ENCODE measurements at regions not wholly inside any gene's neighbourhood (a gene's known extent, or its start where the extent isn't known, plus 50 kb on each side); places are given as distances from the start of the nearest gene placed in this dataset.

GRCh38 chr2:22697054-22697788, 687.8 kb upstream of the KLHL29 start:
- no peak for TF ChIP-seq SIN3A (IDR thresholded peaks at IDR 0.05; ENCODE audit: borderline replicate concordance, insufficient read depth, low read length)
- no peak for TF ChIP-seq REST (IDR thresholded peaks at IDR 0.05; ENCODE audit: insufficient read depth in 1 of 2, low read depth in 2 of 2, low read length in 2 of 2)
- TF ChIP-seq POLR2AphosphoS5 (IDR thresholded peaks at IDR 0.05; ENCODE audit: low read depth, low read length): no peak
- TF ChIP-seq TAF1 (IDR thresholded peaks at IDR 0.05; ENCODE audit: borderline replicate concordance, insufficient read depth, low read length): no peak
- TF ChIP-seq FOXP2 (optimal IDR thresholded peaks at IDR 0.05; ENCODE audit: borderline replicate concordance, extremely low read depth, extremely low read length, insufficient read depth): no peak

- TF ChIP-seq FOXP2 (optimal IDR thresholded peaks at IDR 0.05; ENCODE audit: borderline replicate concordance, extremely low read depth, extremely low read length, insufficient read depth) (no peak), REST (IDR thresholded peaks at IDR 0.05; ENCODE audit: insufficient read depth in 1 of 2, low read depth in 2 of 2, low read length in 2 of 2) (no peak), POLR2AphosphoS5 (IDR thresholded peaks at IDR 0.05; ENCODE audit: low read depth, low read length) (no peak), TAF1 (IDR thresholded peaks at IDR 0.05; ENCODE audit: borderline replicate concordance, insufficient read depth, low read length) (no peak), SIN3A (IDR thresholded peaks at IDR 0.05; ENCODE audit: borderline replicate concordance, insufficient read depth, low read length) (no peak)
Measured at GRCh38 chr2:22701561-22702160, 683.3 kb upstream of the KLHL29 start.

GRCh38 chr2:22703286-22703920, 681.6 kb upstream of the KLHL29 start:
- TF ChIP-seq SIN3A (IDR thresholded peaks at IDR 0.05; ENCODE audit: borderline replicate concordance, insufficient read depth, low read length) (no peak), TAF1 (IDR thresholded peaks at IDR 0.05; ENCODE audit: borderline replicate concordance, insufficient read depth, low read length) (no peak), FOXP2 (optimal IDR thresholded peaks at IDR 0.05; ENCODE audit: borderline replicate concordance, extremely low read depth, extremely low read length, insufficient read depth) (no peak), REST (IDR thresholded peaks at IDR 0.05; ENCODE audit: insufficient read depth in 1 of 2, low read depth in 2 of 2, low read length in 2 of 2) (no peak), POLR2AphosphoS5 (IDR thresholded peaks at IDR 0.05; ENCODE audit: low read depth, low read length) (no peak)

GRCh38 chr2:22719396-22719795, 665.6 kb upstream of the KLHL29 start:
- no peak for TF ChIP-seq TAF1 (IDR thresholded peaks at IDR 0.05; ENCODE audit: borderline replicate concordance, insufficient read depth, low read length)
- TF ChIP-seq SIN3A (IDR thresholded peaks at IDR 0.05; ENCODE audit: borderline replicate concordance, insufficient read depth, low read length): no peak
- TF ChIP-seq REST (IDR thresholded peaks at IDR 0.05; ENCODE audit: insufficient read depth in 1 of 2, low read depth in 2 of 2, low read length in 2 of 2): no peak
- no peak for TF ChIP-seq FOXP2 (optimal IDR thresholded peaks at IDR 0.05; ENCODE audit: borderline replicate concordance, extremely low read depth, extremely low read length, insufficient read depth)
- TF ChIP-seq POLR2AphosphoS5 (IDR thresholded peaks at IDR 0.05; ENCODE audit: low read depth, low read length): no peak

All from PFSK-1 (cell line).